GM23338 (cell line): ENCODE measurements at regions not wholly inside any gene's neighbourhood (a gene's known extent, or its start where the extent isn't known, plus 50 kb on each side); places are given as distances from the start of the nearest gene placed in this dataset.

Experiments used
- ATAC-seq: fragments of 200-7000 bp; cut with Tn5 transposase; 3 replicates; pipeline ENCODE4 v1.9.1; 2020
- DNase-seq: peaks from one replicate; pipeline ENCODE4 v3.0.0-alpha.2; 2015; ENCODE audit warnings: low spot score
- H2AFZ ChIP-seq: fragments of 200-600 bp; sonication (generic); 2 replicates; pipeline ENCODE4 v1.8.0; 2016; ENCODE audit warnings: antibody characterized with exemption, mild to moderate bottlenecking, moderate library complexity
- H3F3A ChIP-seq: fragments of 200-600 bp; sonication (generic); replicated peaks from 2 replicates; pipeline ENCODE4 v1.8.0; 2017; ENCODE audit warnings: antibody characterized with exemption, mixed run types, low read depth
- H3K27ac ChIP-seq: fragments of 200-600 bp; sonication (generic); 2 replicates; pipeline ENCODE4 v1.6.1; 2016; ENCODE audit warnings: low read depth
- H3K27me3 ChIP-seq: fragments of 200-600 bp; sonication (generic); 2 replicates; pipeline ENCODE4 v1.8.0; 2016; ENCODE audit warnings: mild to moderate bottlenecking, mixed run types, moderate library complexity; ENCODE audit not compliant: insufficient read depth
- H3K36me3 ChIP-seq: fragments of 200-600 bp; sonication (generic); 2 replicates; pipeline ENCODE4 v1.8.0; 2016; ENCODE audit warnings: mild to moderate bottlenecking; ENCODE audit not compliant: insufficient read depth
- H3K4me1 ChIP-seq: fragments of 200-600 bp; sonication (generic); 2 replicates; pipeline ENCODE4 v1.8.0; 2016; ENCODE audit warnings: mild to moderate bottlenecking, moderate library complexity; ENCODE audit not compliant: insufficient read depth
- H3K4me2 ChIP-seq: fragments of 200-600 bp; sonication (generic); 2 replicates; pipeline ENCODE4 v1.7.1; 2017; ENCODE audit warnings: mixed run types
- H3K4me3 ChIP-seq: fragments of 200-600 bp; sonication (generic); 2 replicates; pipeline ENCODE4 v1.6.1; 2016; ENCODE audit warnings: mixed run types
- H3K79me2 ChIP-seq: fragments of 200-600 bp; sonication (generic); replicated peaks from 2 replicates; pipeline ENCODE4 v1.8.0; 2017; ENCODE audit warnings: mild to moderate bottlenecking; ENCODE audit not compliant: insufficient read depth
- H3K9me2 ChIP-seq: fragments of 200-600 bp; sonication (generic); 2 replicates; pipeline ENCODE4 v1.8.0; 2017; ENCODE audit not compliant: insufficient read depth
- H4K20me1 ChIP-seq: fragments of 200-600 bp; sonication (generic); replicated peaks from 2 replicates; pipeline ENCODE4 v1.8.0; 2017; ENCODE audit warnings: mild to moderate bottlenecking; ENCODE audit not compliant: insufficient read depth
- H3K27ac Mint-ChIP-seq: 2 replicates; pipeline ENCODE4 v1.8.0; 2020; ENCODE audit warnings: inconsistent platforms, mild to moderate bottlenecking, moderate library complexity, mixed read lengths
- H3K27me3 Mint-ChIP-seq: 3 replicates; pipeline ENCODE4 v1.8.0; 2022; ENCODE audit warnings: low read depth, mild to moderate bottlenecking, moderate library complexity, mixed read lengths, inconsistent platforms; ENCODE audit not compliant: insufficient read depth, poor library complexity
- H3K36me3 Mint-ChIP-seq: 3 replicates; pipeline ENCODE4 v1.8.0; 2021; ENCODE audit warnings: low read depth, mild to moderate bottlenecking, inconsistent platforms, moderate library complexity, mixed read lengths
- H3K4me1 Mint-ChIP-seq: 3 replicates; pipeline ENCODE4 v1.8.0; 2020; ENCODE audit warnings: mild to moderate bottlenecking, inconsistent platforms, mixed read lengths
- H3K4me3 Mint-ChIP-seq: 3 replicates; pipeline ENCODE4 v1.8.0; 2021; ENCODE audit warnings: moderate library complexity, mild to moderate bottlenecking, inconsistent platforms, mixed read lengths
- H3K9me3 Mint-ChIP-seq: 3 replicates; pipeline ENCODE4 v1.8.0; 2020; ENCODE audit warnings: moderate library complexity, mild to moderate bottlenecking, inconsistent platforms, mixed read lengths
- CREB1 ChIP-seq: fragments of 250-450 bp; sonication (Bioruptor Pico); IDR thresholded peaks from 2 replicates; pipeline ENCODE4 v1.5.0; 2020; ENCODE audit warnings: low read depth, mild to moderate bottlenecking, moderate library complexity
- EZH2 ChIP-seq: fragments of 200-600 bp; sonication (generic); IDR thresholded peaks from one replicate; pipeline ENCODE4 v1.8.0; 2017; ENCODE audit warnings: antibody characterized with exemption, mild to moderate bottlenecking, low read depth; ENCODE audit not compliant: unreplicated experiment
- EZH2phosphoT487 ChIP-seq: fragments of 200-600 bp; sonication (generic); IDR thresholded peaks from one replicate; pipeline ENCODE4 v1.8.1; 2018; ENCODE audit warnings: antibody characterized with exemption; ENCODE audit not compliant: unreplicated experiment
- JUNB ChIP-seq: IDR thresholded peaks from one replicate; pipeline ENCODE4 v1.6.1; 2016; ENCODE audit warnings: antibody characterized with exemption; ENCODE audit not compliant: unreplicated experiment
- NANOG ChIP-seq: IDR thresholded peaks from 2 replicates; pipeline ENCODE4 v1.6.1; 2016; ENCODE audit warnings: antibody characterized with exemption, borderline replicate concordance
- POLR2AphosphoS5 ChIP-seq: IDR thresholded peaks from 2 replicates; pipeline ENCODE4 v1.6.1; 2016; ENCODE audit warnings: antibody characterized with exemption, low read depth
- STAT1 ChIP-seq: IDR thresholded peaks from one replicate; pipeline ENCODE4 v1.6.1; 2016; ENCODE audit warnings: antibody characterized with exemption; ENCODE audit not compliant: unreplicated experiment
- ZNF114 ChIP-seq: fragments of 250-450 bp; sonication (Bioruptor Pico); IDR thresholded peaks from 2 replicates; pipeline ENCODE4 v1.5.0; 2020; ENCODE audit warnings: mild to moderate bottlenecking, moderate library complexity
- ZNF331 ChIP-seq: fragments of 250-450 bp; sonication (Bioruptor Pico); IDR thresholded peaks from 2 replicates; pipeline ENCODE4 v1.5.0; 2020; ENCODE audit warnings: low read depth, mild to moderate bottlenecking, moderate library complexity
- TF ChIP-seq, protein P1 (sequence below): fragments of 250-450 bp; sonication (Bioruptor Pico); IDR thresholded peaks from 2 replicates; pipeline ENCODE4 v1.5.0; 2020; ENCODE audit warnings: mild to moderate bottlenecking, moderate library complexity
- TF ChIP-seq, protein P2 (sequence below): IDR thresholded peaks from one replicate; pipeline ENCODE4 v1.6.1; 2018; ENCODE audit warnings: antibody characterized with exemption; ENCODE audit not compliant: unreplicated experiment
- TF ChIP-seq, protein P3 (sequence below), 2 experiments: fragments of 200-600 bp in 1 of 2; sonication (generic) in 1 of 2; conservative IDR thresholded peaks; 2 replicates each; pipeline versions ENCODE4 v1.5.1 to v1.6.1; 2016 to 2017; ENCODE audit warnings: antibody characterized with exemption in 2 of 2, low read depth in 2 of 2, mild to moderate bottlenecking in 2 of 2, moderate library complexity in 1 of 2
- TF ChIP-seq, protein P4 (sequence below): IDR thresholded peaks from 2 replicates; pipeline ENCODE4 v1.6.1; 2016; ENCODE audit warnings: antibody characterized with exemption

DNA sequence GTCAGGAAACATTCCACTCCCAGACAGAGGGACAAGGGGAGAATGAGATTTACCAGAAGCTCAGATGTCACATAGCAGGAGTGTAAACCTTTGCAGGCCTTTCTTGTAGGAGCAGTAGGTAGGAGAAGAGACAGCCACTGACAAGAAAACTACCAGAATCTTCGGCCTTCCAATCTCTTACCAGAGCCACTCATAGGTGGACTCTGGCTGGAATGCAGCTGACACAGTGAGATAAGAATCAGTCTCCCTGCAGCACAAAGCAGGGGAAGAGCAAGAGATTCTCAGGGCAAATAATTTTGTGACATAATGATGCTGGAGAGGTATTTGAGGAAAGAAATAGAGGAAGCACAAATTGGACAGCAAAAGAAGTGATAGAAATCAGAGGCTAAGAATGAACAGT lies 1534.5 kb downstream of the DPP10 start:
- Histone ChIP-seq H3K27me3 (no peaks in the 10 kb centered on the region), H3K79me2 (no peaks in the 10 kb centered on the region), H3K4me3 (no peak overlapping the region), H4K20me1 (no peaks in the 10 kb centered on the region), H3K4me2 (no peak overlapping the region), H3K36me3 (no peaks in the 10 kb centered on the region), H2AFZ (no peak overlapping the region), H3K9me2 (0 out of 2 replicates have a peak, but pooled peaks cover 5% of the 10 kb centered on the region), H3F3A (no peaks in the 10 kb centered on the region), H3K4me1 (peaks cover 4% of the 10 kb centered on the region; the same call in 1 of the 2 replicates), H3K27ac (no peak overlapping the region)
- H3K36me3 Mint-ChIP-seq = peaks cover under 1% of the 10 kb centered on the region; the same call in 1 of the 3 replicates
- H3K27me3 Mint-ChIP-seq = no peaks in the 10 kb centered on the region
- no peak for ATAC-seq
- peaks cover 5% of the 10 kb centered on the region; the same call in 1 of the 3 replicates for H3K9me3 Mint-ChIP-seq
- no peak for TF ChIP-seq CREB1 (CRISPR knock-in tag)
- TF ChIP-seq, protein P1, sequence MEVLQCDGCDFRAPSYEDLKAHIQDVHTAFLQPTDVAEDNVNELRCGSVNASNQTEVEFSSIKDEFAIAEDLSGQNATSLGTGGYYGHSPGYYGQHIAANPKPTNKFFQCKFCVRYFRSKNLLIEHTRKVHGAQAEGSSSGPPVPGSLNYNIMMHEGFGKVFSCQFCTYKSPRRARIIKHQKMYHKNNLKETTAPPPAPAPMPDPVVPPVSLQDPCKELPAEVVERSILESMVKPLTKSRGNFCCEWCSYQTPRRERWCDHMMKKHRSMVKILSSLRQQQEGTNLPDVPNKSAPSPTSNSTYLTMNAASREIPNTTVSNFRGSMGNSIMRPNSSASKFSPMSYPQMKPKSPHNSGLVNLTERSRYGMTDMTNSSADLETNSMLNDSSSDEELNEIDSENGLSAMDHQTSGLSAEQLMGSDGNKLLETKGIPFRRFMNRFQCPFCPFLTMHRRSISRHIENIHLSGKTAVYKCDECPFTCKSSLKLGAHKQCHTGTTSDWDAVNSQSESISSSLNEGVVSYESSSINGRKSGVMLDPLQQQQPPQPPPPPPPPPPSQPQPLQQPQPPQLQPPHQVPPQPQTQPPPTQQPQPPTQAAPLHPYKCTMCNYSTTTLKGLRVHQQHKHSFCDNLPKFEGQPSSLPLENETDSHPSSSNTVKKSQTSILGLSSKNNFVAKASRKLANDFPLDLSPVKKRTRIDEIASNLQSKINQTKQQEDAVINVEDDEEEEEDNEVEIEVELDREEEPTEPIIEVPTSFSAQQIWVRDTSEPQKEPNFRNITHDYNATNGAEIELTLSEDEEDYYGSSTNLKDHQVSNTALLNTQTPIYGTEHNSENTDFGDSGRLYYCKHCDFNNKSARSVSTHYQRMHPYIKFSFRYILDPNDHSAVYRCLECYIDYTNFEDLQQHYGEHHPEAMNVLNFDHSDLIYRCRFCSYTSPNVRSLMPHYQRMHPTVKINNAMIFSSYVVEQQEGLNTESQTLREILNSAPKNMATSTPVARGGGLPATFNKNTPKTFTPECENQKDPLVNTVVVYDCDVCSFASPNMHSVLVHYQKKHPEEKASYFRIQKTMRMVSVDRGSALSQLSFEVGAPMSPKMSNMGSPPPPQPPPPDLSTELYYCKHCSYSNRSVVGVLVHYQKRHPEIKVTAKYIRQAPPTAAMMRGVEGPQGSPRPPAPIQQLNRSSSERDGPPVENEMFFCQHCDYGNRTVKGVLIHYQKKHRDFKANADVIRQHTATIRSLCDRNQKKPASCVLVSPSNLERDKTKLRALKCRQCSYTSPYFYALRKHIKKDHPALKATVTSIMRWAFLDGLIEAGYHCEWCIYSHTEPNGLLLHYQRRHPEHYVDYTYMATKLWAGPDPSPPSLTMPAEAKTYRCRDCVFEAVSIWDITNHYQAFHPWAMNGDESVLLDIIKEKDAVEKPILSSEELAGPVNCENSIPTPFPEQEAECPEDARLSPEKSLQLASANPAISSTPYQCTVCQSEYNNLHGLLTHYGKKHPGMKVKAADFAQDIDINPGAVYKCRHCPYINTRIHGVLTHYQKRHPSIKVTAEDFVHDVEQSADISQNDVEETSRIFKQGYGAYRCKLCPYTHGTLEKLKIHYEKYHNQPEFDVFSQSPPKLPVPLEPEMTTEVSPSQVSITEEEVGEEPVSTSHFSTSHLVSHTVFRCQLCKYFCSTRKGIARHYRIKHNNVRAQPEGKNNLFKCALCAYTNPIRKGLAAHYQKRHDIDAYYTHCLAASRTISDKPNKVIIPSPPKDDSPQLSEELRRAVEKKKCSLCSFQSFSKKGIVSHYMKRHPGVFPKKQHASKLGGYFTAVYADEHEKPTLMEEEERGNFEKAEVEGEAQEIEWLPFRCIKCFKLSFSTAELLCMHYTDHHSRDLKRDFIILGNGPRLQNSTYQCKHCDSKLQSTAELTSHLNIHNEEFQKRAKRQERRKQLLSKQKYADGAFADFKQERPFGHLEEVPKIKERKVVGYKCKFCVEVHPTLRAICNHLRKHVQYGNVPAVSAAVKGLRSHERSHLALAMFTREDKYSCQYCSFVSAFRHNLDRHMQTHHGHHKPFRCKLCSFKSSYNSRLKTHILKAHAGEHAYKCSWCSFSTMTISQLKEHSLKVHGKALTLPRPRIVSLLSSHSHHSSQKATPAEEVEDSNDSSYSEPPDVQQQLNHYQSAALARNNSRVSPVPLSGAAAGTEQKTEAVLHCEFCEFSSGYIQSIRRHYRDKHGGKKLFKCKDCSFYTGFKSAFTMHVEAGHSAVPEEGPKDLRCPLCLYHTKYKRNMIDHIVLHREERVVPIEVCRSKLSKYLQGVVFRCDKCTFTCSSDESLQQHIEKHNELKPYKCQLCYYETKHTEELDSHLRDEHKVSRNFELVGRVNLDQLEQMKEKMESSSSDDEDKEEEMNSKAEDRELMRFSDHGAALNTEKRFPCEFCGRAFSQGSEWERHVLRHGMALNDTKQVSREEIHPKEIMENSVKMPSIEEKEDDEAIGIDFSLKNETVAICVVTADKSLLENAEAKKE = no peak
- no peak for TF ChIP-seq JUNB
- TF ChIP-seq, protein P2, sequence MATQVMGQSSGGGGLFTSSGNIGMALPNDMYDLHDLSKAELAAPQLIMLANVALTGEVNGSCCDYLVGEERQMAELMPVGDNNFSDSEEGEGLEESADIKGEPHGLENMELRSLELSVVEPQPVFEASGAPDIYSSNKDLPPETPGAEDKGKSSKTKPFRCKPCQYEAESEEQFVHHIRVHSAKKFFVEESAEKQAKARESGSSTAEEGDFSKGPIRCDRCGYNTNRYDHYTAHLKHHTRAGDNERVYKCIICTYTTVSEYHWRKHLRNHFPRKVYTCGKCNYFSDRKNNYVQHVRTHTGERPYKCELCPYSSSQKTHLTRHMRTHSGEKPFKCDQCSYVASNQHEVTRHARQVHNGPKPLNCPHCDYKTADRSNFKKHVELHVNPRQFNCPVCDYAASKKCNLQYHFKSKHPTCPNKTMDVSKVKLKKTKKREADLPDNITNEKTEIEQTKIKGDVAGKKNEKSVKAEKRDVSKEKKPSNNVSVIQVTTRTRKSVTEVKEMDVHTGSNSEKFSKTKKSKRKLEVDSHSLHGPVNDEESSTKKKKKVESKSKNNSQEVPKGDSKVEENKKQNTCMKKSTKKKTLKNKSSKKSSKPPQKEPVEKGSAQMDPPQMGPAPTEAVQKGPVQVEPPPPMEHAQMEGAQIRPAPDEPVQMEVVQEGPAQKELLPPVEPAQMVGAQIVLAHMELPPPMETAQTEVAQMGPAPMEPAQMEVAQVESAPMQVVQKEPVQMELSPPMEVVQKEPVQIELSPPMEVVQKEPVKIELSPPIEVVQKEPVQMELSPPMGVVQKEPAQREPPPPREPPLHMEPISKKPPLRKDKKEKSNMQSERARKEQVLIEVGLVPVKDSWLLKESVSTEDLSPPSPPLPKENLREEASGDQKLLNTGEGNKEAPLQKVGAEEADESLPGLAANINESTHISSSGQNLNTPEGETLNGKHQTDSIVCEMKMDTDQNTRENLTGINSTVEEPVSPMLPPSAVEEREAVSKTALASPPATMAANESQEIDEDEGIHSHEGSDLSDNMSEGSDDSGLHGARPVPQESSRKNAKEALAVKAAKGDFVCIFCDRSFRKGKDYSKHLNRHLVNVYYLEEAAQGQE = no peak
- TF ChIP-seq POLR2AphosphoS5 = no peak
- TF ChIP-seq EZH2 = no peak
- TF ChIP-seq STAT1 = no peak
- no peak for TF ChIP-seq EZH2phosphoT487
- TF ChIP-seq, protein P3, sequence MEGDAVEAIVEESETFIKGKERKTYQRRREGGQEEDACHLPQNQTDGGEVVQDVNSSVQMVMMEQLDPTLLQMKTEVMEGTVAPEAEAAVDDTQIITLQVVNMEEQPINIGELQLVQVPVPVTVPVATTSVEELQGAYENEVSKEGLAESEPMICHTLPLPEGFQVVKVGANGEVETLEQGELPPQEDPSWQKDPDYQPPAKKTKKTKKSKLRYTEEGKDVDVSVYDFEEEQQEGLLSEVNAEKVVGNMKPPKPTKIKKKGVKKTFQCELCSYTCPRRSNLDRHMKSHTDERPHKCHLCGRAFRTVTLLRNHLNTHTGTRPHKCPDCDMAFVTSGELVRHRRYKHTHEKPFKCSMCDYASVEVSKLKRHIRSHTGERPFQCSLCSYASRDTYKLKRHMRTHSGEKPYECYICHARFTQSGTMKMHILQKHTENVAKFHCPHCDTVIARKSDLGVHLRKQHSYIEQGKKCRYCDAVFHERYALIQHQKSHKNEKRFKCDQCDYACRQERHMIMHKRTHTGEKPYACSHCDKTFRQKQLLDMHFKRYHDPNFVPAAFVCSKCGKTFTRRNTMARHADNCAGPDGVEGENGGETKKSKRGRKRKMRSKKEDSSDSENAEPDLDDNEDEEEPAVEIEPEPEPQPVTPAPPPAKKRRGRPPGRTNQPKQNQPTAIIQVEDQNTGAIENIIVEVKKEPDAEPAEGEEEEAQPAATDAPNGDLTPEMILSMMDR (conservative IDR thresholded peaks at IDR 0.05; ENCODE audit: low read depth in 2 of 2) = no peak
- TF ChIP-seq, protein P4, sequence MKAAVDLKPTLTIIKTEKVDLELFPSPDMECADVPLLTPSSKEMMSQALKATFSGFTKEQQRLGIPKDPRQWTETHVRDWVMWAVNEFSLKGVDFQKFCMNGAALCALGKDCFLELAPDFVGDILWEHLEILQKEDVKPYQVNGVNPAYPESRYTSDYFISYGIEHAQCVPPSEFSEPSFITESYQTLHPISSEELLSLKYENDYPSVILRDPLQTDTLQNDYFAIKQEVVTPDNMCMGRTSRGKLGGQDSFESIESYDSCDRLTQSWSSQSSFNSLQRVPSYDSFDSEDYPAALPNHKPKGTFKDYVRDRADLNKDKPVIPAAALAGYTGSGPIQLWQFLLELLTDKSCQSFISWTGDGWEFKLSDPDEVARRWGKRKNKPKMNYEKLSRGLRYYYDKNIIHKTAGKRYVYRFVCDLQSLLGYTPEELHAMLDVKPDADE = no peak
- TF ChIP-seq ZNF114 (CRISPR knock-in tag) = no peak
- TF ChIP-seq NANOG = no peak
- TF ChIP-seq ZNF331 (CRISPR knock-in tag) = no peak
- no peak overlapping the region for H3K4me3 Mint-ChIP-seq
- no peaks in the 10 kb centered on the region for H3K4me1 Mint-ChIP-seq
- no peak overlapping the region for H3K27ac Mint-ChIP-seq
- DNase-seq = no peak
